HG03457 (cell line): ENCODE measurements at regions not wholly inside any gene's neighbourhood (a gene's known extent, or its start where the extent isn't known, plus 50 kb on each side); places are given as distances from the start of the nearest gene placed in this dataset.
"Not testable (repeated sequence)": the region's sequence is repeated elsewhere in the genome, so short reads cannot be mapped to it uniquely, and the experiment has no call there.

Source experiments
- ATAC-seq: cut with Tn5 transposase; IDR thresholded peaks from one replicate; pipeline ENCODE4 v1.9.1; 2021; ENCODE audit warnings: moderate number of reproducible peaks; ENCODE audit not compliant: unreplicated experiment

GRCh38 chr7:156516791-156517378, 123.7 kb upstream of the RNF32 start:
- no peak for ATAC-seq

- no peak for ATAC-seq
Measured at GRCh38 chr7:156515911-156516790, 124.4 kb upstream of the RNF32 start.

DNA sequence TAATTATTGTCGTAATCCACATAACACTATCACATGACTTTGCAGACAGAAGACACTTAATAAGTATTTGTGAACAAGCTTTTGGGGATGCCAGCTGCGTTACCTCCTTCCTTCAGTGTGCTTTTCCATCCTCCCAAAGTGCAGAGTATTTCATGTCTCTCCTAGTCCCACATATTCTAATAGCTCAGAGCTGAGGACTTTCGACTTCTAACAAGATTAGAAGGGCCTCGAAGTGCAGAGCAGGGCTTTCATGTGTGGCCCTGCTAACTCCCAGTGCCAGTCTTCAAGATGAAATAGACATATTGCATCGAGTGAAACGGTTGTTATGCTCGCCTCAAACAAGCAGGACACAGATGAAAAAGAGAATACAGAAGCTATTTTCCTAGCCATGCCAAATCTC, 125.7 kb upstream of the RNF32 start:
- ATAC-seq: no peak

- ATAC-seq: no peak
Measured at GRCh38 chr7:156511426-156511825, 129.1 kb upstream of the RNF32 start.

- ATAC-seq: no peak
Measured at GRCh38 chr7:156510966-156511365, 129.6 kb upstream of the RNF32 start.

- no peak for ATAC-seq
Measured at GRCh38 chr7:156509216-156509615, 131.4 kb upstream of the RNF32 start.

DNA sequence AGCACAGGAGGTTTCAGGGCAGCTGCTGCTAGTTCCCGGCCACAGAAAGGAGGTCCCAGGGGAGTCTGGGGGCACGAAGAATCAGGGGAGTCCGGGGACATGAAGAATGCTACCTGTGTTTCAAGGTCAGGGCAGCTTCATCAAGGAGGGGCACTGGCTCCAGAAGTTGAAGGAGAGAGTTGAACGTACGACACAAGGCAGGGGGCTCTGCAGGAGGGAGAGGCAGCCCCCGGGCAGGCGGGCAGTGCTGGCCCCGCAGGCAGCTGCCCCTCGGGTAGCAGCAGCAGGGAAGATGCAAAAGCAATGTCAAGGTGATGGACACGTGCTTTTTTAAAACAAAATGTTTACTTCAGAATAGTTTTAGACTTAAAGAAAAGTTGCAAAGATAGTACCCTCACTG, 134.7 kb upstream of the RNF32 start:
- ATAC-seq: no peak

- no peak for ATAC-seq
Measured at GRCh38 chr7:156504687-156505545, 135.7 kb upstream of the RNF32 start.

DNA sequence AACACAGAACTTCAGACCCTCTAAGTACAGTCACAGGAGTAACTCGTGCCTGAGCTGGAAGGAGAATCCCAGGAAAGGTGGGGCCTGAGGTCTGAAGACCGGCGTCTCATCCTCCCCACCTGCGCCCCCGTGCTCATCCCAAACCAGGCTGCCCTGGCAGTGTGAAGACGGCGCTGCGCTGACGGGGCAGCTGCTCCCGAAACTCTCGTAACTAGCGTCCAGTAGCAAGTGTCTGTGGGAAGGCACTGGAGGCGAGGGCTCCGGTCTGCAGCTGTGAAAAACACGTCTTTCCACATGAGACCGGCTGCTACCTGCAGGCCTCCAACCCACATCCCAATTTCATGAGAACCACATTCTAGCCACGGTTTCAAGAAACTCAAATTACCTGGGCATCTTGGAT, 136.6 kb upstream of the RNF32 start:
- ATAC-seq: no peak

- ATAC-seq: no peak
Measured at GRCh38 chr7:156503196-156503595, 137.4 kb upstream of the RNF32 start.

DNA sequence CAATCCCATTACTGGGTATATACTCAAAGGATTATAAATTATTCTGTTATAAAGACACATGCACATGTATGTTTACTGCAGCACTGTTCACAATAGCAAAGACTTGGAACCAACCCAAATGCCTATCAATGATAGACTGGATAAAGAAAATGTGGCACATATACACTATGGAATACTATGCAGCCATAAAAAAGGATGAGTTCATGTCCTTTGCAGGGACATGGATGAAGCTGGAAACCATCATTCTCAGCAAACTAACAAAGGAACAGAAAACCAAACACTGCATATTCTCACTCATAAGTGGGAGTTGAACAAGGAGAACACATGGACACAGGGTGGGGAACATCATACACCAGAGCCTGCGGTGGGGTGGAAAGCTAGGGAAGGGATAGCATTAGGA, 138.8 kb upstream of the RNF32 start:
- not testable (repeated sequence) for ATAC-seq

GRCh38 chr7:156499247-156499881, 141.2 kb upstream of the RNF32 start:
- ATAC-seq: no peak

GRCh38 chr7:156497776-156498509, 142.6 kb upstream of the RNF32 start:
- ATAC-seq: no peak

- ATAC-seq: no peak
Measured at GRCh38 chr7:156496865-156497264, 143.7 kb upstream of the RNF32 start.

DNA sequence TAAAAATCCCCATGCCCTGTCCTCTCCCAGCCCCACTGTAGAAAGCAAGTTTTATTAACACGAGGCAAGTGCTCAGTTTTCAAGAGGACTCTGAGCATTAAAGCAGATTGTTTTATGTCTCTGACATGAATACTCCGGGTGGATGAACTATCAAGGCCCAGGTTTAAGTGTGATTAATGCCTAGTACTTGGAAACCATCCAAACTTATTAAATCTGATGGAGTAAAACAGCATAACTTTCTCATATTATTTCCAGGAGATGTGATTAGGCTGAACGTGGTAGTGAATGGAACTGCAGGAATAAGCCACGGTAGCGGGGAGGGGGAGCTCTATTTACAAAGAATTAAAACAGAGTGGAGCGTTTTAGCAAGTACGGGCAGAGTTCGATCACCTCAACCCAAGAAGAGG, 144.2 kb upstream of the RNF32 start:
- no peak for ATAC-seq

- no peak for ATAC-seq
Measured at GRCh38 chr7:156494960-156495359, 145.6 kb upstream of the RNF32 start.

DNA sequence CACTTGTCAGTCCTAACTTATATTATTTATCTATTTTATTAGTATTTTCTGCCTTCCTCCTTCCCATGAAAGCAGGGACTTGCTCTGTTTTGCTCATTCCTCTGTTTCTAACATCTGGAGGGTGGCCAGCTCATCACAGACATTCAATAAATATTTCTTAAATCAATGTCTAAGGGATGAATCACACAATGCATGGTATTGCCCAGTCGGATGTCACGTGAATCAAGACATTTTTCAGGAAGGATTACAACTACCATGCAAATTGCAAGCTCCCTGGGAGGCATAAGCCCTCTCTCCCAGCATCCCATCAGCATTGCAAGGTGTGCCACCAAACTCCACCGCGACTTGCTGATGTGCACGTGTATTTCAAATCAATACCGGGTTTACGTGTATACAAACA, 146.6 kb upstream of the RNF32 start:
- ATAC-seq: no peak

DNA sequence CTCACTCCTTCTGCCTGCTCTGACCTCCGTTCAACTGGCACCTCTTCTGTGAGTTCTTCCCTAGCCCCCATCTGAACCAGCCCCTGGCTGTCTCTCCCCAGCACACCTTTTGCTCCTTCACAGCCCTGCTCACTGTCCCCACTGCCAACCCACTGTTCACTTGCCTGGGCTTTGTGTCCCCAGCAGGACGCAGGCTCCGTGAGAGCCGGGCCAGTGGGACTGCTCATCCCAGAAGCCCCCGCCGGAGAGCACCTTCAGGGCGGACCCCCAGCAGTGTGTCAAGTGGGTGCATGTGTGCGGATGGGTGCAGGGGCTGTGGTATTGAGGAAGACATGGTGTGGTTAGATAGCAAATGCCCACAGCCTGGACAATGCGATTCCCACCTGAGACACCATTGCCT, 148.4 kb upstream of the RNF32 start:
- no peak for ATAC-seq

DNA sequence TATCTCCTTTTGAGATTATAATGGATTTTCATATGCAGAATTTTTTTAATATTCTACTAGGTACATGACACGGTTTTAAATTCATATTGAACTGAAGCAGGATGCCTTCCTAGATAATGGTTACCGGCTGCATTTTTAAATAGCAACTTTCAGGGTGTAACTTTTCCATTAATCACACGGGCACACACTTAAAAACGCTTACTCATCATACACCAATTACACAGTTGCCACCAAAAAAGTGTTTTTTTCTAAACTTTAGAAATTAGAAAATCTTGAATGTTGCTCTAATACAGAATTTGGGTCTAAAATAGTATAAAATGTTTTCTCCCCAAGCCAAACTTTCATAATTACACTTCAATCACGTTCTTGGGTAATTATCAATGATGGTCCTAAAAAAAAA, 149.1 kb upstream of the RNF32 start:
- ATAC-seq: no peak

GRCh38 chr7:156490021-156490800, 150.4 kb upstream of the RNF32 start:
- no peak for ATAC-seq
